Sigmoid colon (tissue), 4 donors: ENCODE measurements at regions not wholly inside any gene's neighbourhood (a gene's known extent, or its start where the extent isn't known, plus 50 kb on each side); places are given as distances from the start of the nearest gene placed in this dataset.

ENCODE experiments used
- POLR2A ChIP-seq, 2 donors: fragments of 450-650 bp; IDR thresholded peaks; one replicate each; pipeline ENCODE4 v1.6.1; 2016; ENCODE audit warnings: antibody characterized with exemption in 2 of 2, mild to moderate bottlenecking in 2 of 2, moderate library complexity in 2 of 2
- POLR2AphosphoS5 ChIP-seq, 4 donors: sonication (generic); formaldehyde crosslinking; IDR thresholded peaks; one replicate each; pipeline ENCODE4 v1.6.1; 2017; ENCODE audit warnings: antibody characterized with exemption in 4 of 4
- TF ChIP-seq, protein P1 (sequence below), 4 experiments: fragments of 450-650 bp in 3 of 4; fragments of 200-600 bp in 1 of 4; IDR thresholded peaks; one replicate each; pipeline ENCODE4 v1.5.1; 2016 to 2019; ENCODE audit warnings: antibody characterized with exemption in 4 of 4, mild to moderate bottlenecking in 3 of 4, moderate library complexity in 2 of 4

DNA sequence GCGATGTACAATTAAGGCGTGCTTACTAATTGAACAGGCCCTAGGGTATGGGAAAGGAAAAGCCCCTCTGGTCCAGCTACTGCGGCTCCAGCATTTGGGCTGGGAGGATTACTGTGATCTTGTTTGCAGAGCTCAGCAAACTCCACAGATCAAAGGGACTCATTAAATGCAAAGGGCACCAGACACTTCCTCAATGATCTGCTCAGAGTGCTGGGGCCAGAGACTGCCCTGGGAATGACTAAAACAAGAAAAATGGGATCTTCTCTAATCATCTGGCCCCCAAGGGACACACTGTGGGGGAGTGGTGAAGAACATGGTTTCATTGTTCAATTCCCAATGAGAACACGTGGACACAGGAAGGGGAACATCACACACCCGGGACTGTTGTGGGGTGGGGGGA, 85.0 kb downstream of the MARCHF4 start:
- TF ChIP-seq POLR2AphosphoS5 (IDR thresholded peaks at IDR 0.05) (no peak), POLR2A (IDR thresholded peaks at IDR 0.05) (no peak)
- TF ChIP-seq, protein P1, sequence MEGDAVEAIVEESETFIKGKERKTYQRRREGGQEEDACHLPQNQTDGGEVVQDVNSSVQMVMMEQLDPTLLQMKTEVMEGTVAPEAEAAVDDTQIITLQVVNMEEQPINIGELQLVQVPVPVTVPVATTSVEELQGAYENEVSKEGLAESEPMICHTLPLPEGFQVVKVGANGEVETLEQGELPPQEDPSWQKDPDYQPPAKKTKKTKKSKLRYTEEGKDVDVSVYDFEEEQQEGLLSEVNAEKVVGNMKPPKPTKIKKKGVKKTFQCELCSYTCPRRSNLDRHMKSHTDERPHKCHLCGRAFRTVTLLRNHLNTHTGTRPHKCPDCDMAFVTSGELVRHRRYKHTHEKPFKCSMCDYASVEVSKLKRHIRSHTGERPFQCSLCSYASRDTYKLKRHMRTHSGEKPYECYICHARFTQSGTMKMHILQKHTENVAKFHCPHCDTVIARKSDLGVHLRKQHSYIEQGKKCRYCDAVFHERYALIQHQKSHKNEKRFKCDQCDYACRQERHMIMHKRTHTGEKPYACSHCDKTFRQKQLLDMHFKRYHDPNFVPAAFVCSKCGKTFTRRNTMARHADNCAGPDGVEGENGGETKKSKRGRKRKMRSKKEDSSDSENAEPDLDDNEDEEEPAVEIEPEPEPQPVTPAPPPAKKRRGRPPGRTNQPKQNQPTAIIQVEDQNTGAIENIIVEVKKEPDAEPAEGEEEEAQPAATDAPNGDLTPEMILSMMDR (IDR thresholded peaks at IDR 0.05): no peak
